ENCODE measurements at regions not wholly inside any gene's neighbourhood (a gene's known extent, or its start where the extent isn't known, plus 50 kb on each side); places are given as distances from the start of the nearest gene placed in this dataset.

DNA sequence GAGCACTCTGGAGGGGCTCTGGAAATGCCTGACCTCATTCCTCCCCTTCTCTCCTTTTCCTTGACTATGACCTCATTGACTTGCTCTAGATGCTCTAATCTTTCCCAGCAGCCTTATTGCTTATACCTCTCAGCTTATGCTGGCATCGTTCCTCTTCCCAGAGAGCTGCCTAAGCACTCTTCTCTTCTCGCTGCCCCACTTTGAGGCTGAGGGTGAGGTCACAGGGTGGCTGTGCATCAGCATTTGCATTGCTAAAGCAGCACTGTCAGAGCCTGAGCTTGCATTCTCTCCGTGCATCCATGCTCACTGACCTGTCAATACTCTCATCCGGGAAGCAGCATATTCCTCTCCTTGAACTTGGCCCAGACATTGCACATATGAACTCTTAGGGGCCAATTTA, 96.4 kb upstream of the NTRK2 start:
- no peak overlapping the region for H3K4me3 ChIP-seq (ENCODE audit: control insufficient read depth, low read depth, low read length)
- no peak for DNase-seq (ENCODE audit: low read depth)
- TF ChIP-seq, protein P1, sequence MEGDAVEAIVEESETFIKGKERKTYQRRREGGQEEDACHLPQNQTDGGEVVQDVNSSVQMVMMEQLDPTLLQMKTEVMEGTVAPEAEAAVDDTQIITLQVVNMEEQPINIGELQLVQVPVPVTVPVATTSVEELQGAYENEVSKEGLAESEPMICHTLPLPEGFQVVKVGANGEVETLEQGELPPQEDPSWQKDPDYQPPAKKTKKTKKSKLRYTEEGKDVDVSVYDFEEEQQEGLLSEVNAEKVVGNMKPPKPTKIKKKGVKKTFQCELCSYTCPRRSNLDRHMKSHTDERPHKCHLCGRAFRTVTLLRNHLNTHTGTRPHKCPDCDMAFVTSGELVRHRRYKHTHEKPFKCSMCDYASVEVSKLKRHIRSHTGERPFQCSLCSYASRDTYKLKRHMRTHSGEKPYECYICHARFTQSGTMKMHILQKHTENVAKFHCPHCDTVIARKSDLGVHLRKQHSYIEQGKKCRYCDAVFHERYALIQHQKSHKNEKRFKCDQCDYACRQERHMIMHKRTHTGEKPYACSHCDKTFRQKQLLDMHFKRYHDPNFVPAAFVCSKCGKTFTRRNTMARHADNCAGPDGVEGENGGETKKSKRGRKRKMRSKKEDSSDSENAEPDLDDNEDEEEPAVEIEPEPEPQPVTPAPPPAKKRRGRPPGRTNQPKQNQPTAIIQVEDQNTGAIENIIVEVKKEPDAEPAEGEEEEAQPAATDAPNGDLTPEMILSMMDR (IDR thresholded peaks at IDR 0.05; ENCODE audit: control insufficient read depth, insufficient read depth, low read depth, low read length, missing control alignments): no peak

- no peak overlapping the region for H3K4me3 ChIP-seq (ENCODE audit: control insufficient read depth, low read depth, low read length)
- TF ChIP-seq, protein P1 (IDR thresholded peaks at IDR 0.05; ENCODE audit: control insufficient read depth, insufficient read depth, low read depth, low read length, missing control alignments): no peak
Observed at GRCh38 chr9:84575705-84576104, 93.8 kb upstream of the NTRK2 start.

GRCh38 chr9:84583866-84584265, 85.7 kb upstream of the NTRK2 start:
- H3K4me3 ChIP-seq (ENCODE audit: control insufficient read depth, low read depth, low read length): no peak overlapping the region
- no peak for DNase-seq (ENCODE audit: low read depth)
- TF ChIP-seq, protein P1 (IDR thresholded peaks at IDR 0.05; ENCODE audit: control insufficient read depth, insufficient read depth, low read depth, low read length, missing control alignments): no peak

More at GRCh38 chr9:84575705-84576104, 93.8 kb upstream of the NTRK2 start:
- no peak for DNase-seq (ENCODE audit: low read depth)

DNA sequence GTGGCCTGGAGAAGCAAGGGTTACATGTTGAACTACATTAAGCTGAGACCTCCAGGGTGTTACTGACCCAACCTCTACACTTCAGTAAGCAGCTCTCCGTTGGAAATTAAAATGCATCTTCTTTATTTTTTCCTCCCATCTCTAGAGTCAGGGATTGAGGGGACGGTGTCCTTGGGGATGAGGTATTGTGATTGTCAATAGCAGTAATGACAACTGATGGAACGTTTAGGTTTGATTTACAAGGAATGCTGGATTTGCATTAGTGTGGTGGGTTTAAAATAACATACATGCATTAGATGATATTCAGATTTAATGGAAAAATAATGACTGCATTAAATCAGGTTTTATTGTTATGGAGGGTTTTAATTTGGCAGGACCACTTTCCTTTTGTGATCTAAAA, 82.9 kb upstream of the NTRK2 start:
- no peak overlapping the region for H3K4me3 ChIP-seq (ENCODE audit: control insufficient read depth, low read depth, low read length)
- TF ChIP-seq, protein P1 (IDR thresholded peaks at IDR 0.05; ENCODE audit: control insufficient read depth, insufficient read depth, low read depth, low read length, missing control alignments): no peak
- no peak for DNase-seq (ENCODE audit: low read depth)

DNA sequence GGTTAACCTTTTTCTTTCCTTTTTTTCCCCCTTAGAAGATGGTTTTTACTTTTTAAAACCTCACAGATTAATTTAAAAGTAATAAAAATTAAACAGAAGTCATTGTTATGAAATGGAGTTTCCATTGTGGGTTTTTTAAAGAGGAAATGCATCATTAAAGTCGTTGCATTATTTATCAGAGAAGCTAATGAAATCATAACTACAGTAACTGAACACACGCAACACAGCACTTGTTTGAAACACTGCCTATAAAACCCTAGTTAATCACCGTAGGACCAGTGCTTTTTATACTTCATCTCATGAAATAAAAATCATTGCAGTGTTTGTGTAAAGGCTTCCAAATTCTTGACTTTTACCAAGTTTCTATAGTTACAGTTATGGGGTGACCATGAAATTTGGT, 82.4 kb upstream of the NTRK2 start:
- TF ChIP-seq, protein P1 (IDR thresholded peaks at IDR 0.05; ENCODE audit: control insufficient read depth, insufficient read depth, low read depth, low read length, missing control alignments): no peak
- no peak for DNase-seq (ENCODE audit: low read depth)
- no peak overlapping the region for H3K4me3 ChIP-seq (ENCODE audit: control insufficient read depth, low read depth, low read length)

DNA sequence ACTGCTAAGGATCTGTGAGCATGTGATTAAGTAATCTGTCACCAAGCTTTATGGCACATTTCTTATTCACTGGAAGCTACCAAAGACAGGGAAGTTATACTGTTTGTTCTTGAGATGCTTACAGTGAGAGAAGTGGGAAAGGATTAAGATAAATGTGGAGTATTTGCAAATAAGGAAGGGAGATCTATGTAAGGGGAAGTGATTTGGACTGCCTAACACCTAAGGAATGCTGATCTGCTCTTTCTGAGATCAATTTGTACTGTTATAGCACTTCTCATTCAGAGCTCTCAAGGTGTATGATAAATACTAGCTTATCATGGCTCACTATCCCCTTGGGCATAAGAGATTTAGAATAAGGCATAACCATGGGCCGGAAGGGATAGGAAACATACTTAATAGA, 80.0 kb upstream of the NTRK2 start:
- TF ChIP-seq, protein P1 (IDR thresholded peaks at IDR 0.05; ENCODE audit: control insufficient read depth, insufficient read depth, low read depth, low read length, missing control alignments): no peak
- no peak for DNase-seq (ENCODE audit: low read depth)
- H3K4me3 ChIP-seq (ENCODE audit: control insufficient read depth, low read depth, low read length): no peak overlapping the region

- no peak for DNase-seq (ENCODE audit: low read depth)
- H3K4me3 ChIP-seq (ENCODE audit: control insufficient read depth, low read depth, low read length): no peak overlapping the region
- TF ChIP-seq, protein P1 (IDR thresholded peaks at IDR 0.05; ENCODE audit: control insufficient read depth, insufficient read depth, low read depth, low read length, missing control alignments): no peak
Observed at GRCh38 chr9:84590706-84591105, 78.8 kb upstream of the NTRK2 start.

Measured in AG09309 (cell line).